ENCODE measurements at regions not wholly inside any gene's neighbourhood (a gene's known extent, or its start where the extent isn't known, plus 50 kb on each side); places are given as distances from the start of the nearest gene placed in this dataset.

DNA sequence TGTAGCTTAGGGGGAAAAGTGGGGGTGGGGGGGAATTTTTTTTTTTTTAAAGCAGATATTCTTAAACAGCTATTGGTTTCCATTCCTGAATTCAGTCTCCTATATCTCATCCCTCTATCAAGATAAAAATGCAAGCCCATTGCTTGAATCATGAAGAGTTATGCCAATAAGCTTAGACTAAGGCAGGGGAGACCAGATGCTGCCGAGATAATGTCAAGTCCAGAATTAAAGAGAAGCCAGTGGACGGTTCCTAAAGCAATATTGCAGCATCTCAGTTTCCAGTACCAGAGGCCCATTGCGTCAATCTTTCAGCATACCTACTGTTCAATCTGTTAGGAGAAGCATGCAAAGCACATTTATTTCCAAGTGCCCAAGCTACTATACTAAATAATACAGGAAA lies 309.4 kb downstream of the BARHL2 start:
- TF ChIP-seq POLR2A (IDR thresholded peaks at IDR 0.05) = no peak
- TF ChIP-seq, protein P1, sequence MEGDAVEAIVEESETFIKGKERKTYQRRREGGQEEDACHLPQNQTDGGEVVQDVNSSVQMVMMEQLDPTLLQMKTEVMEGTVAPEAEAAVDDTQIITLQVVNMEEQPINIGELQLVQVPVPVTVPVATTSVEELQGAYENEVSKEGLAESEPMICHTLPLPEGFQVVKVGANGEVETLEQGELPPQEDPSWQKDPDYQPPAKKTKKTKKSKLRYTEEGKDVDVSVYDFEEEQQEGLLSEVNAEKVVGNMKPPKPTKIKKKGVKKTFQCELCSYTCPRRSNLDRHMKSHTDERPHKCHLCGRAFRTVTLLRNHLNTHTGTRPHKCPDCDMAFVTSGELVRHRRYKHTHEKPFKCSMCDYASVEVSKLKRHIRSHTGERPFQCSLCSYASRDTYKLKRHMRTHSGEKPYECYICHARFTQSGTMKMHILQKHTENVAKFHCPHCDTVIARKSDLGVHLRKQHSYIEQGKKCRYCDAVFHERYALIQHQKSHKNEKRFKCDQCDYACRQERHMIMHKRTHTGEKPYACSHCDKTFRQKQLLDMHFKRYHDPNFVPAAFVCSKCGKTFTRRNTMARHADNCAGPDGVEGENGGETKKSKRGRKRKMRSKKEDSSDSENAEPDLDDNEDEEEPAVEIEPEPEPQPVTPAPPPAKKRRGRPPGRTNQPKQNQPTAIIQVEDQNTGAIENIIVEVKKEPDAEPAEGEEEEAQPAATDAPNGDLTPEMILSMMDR (IDR thresholded peaks at IDR 0.05) = no peak

Data from ovary (tissue), 3 donors.